ENCODE measurements at regions not wholly inside any gene's neighbourhood (a gene's known extent, or its start where the extent isn't known, plus 50 kb on each side); places are given as distances from the start of the nearest gene placed in this dataset.

- no peak for TF ChIP-seq PBX3 (IDR thresholded peaks at IDR 0.05)
- no peak for TF ChIP-seq RXRA (IDR thresholded peaks at IDR 0.05; ENCODE audit: borderline replicate concordance, low read depth)
- no peak for TF ChIP-seq ELF1 (IDR thresholded peaks at IDR 0.05)
These were observed 298.4 kb upstream of the SPAG17 start (continued) for GRCh38 chr1:118483245-118484006.

GRCh38 chr1:118481126-118481525 lies 296.1 kb upstream of the SPAG17 start:
- H3K9me3 ChIP-seq = no peaks in the 10 kb centered on the region
- H3K4me2 ChIP-seq = no peak overlapping the region
- no peaks in the 10 kb centered on the region for H3F3A ChIP-seq (replicated peaks; ENCODE audit: insufficient read depth)
- no peak overlapping the region for H2AFZ ChIP-seq (ENCODE audit: low read depth)
- H3K79me2 ChIP-seq (ENCODE audit: insufficient read depth) = no peaks in the 10 kb centered on the region
- H3K36me3 ChIP-seq (replicated peaks in 1 of 2; ENCODE audit: control insufficient read depth in 1 of 2, insufficient read depth in 2 of 2, low read length in 1 of 2) = no peaks in the 10 kb centered on the region
- H3K27ac ChIP-seq (ENCODE audit: low read depth in 2 of 2, low read length in 1 of 2) = no peak overlapping the region
- no peaks in the 10 kb centered on the region for H4K20me1 ChIP-seq (ENCODE audit: insufficient read depth)
- no peak overlapping the region for H3K4me3 ChIP-seq (ENCODE audit: low read depth in 2 of 2, low read length in 1 of 2)
- TF ChIP-seq TEAD4 (IDR thresholded peaks at IDR 0.05; ENCODE audit: borderline replicate concordance, insufficient read depth) (no peak), FOXM1 (IDR thresholded peaks at IDR 0.05; ENCODE audit: low read depth) (no peak), CTCF (IDR thresholded peaks at IDR 0.05) (no peak), MEF2A (IDR thresholded peaks at IDR 0.05; ENCODE audit: borderline replicate concordance, low read depth) (no peak), ZBTB33 (IDR thresholded peaks at IDR 0.05; ENCODE audit: borderline replicate concordance, low read depth) (no peak), RAD21 (IDR thresholded peaks at IDR 0.05; ENCODE audit: low read length) (no peak), RFX5 (IDR thresholded peaks at IDR 0.05; ENCODE audit: low read length) (no peak), REST (IDR thresholded peaks at IDR 0.05; ENCODE audit: low read depth, low read length) (no peak)
- H3K4me1 ChIP-seq (ENCODE audit: control insufficient read depth in 1 of 2, insufficient read depth in 2 of 2, low read depth in 1 of 2, low read length in 1 of 2) = no peaks in the 10 kb centered on the region
- no peak overlapping the region for H3K9ac ChIP-seq
- CTCF ChIA-PET = no interaction called here
- DNase-seq = no peak
- H3K9me2 ChIP-seq = no peaks in the 10 kb centered on the region
- POLR2A ChIA-PET = no interaction called here
- no peaks in the 10 kb centered on the region for H3K27me3 ChIP-seq (ENCODE audit: insufficient read depth)
- WGBS (ENCODE audit: low lambda C conversion rate) = 3% methylated on average over 2 of the region's 2 CpGs

Measured in SK-N-SH (cell line).